RPMI7951 (cell line): ENCODE measurements at regions not wholly inside any gene's neighbourhood (a gene's known extent, or its start where the extent isn't known, plus 50 kb on each side); places are given as distances from the start of the nearest gene placed in this dataset.
"Not testable (repeated sequence)": the region's sequence is repeated elsewhere in the genome, so short reads cannot be mapped to it uniquely, and the experiment has no call there.

ENCODE experiments used
- DNase-seq: peaks from one replicate; pipeline ENCODE4 v3.0.0-alpha.2; 2012; ENCODE audit warnings: low read depth

- peak; percentile 77 for DNase-seq
Observed at GRCh38 chr13:74250738-74251190, 116.6 kb upstream of the KLF12 start.

- DNase-seq, result no peak
Observed at GRCh38 chr13:74248477-74248876, 114.3 kb upstream of the KLF12 start.

DNA sequence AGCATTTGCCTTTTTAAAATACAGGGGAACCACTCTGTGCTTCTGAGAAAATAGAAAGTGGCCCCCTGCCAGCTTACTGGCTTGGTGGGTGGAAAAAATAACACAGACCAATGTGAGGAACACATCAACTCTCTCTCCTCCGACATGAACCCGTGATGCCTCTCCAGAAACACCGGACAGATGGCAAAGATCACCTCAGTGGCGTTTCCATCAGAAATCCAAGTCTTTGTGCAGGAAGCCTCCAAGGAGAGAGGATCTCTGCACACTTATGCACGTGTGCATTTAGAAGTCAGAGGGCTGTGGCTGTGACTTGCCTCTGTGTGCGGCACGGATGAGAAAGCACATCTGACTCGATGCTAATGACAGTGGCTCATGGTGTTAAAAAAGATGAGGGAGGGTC, 112.3 kb upstream of the KLF12 start:
- peak; percentile 38 for DNase-seq

- DNase-seq, result peak; percentile 74
Observed at GRCh38 chr13:74243637-74244526, 109.7 kb upstream of the KLF12 start.

GRCh38 chr13:74241343-74241742, 107.1 kb upstream of the KLF12 start:
- not testable (repeated sequence) for DNase-seq

- DNase-seq, result no peak
Observed at GRCh38 chr13:74230984-74231501, 96.8 kb upstream of the KLF12 start.

DNA sequence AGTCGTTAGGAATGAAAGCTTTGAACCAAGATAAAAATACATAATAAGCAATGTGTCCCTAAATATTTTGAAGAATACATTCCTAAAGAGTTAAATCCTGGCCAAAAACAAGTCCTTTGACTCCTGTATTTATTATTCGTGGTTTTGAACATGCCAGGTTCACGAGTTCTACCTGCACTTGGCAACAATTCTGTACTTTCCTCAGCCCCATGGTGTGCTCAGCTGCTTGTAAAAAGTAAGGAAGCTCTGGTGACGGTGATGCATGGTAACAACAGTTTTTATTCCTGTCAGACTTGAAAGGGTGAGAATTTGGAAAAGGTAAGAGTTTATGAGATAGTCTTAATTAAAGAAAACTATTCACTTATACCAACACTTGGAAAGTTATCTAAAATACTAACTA, 95.0 kb upstream of the KLF12 start:
- no peak for DNase-seq

- DNase-seq, result no peak
Observed at GRCh38 chr13:74227476-74228158, 93.4 kb upstream of the KLF12 start.

DNA sequence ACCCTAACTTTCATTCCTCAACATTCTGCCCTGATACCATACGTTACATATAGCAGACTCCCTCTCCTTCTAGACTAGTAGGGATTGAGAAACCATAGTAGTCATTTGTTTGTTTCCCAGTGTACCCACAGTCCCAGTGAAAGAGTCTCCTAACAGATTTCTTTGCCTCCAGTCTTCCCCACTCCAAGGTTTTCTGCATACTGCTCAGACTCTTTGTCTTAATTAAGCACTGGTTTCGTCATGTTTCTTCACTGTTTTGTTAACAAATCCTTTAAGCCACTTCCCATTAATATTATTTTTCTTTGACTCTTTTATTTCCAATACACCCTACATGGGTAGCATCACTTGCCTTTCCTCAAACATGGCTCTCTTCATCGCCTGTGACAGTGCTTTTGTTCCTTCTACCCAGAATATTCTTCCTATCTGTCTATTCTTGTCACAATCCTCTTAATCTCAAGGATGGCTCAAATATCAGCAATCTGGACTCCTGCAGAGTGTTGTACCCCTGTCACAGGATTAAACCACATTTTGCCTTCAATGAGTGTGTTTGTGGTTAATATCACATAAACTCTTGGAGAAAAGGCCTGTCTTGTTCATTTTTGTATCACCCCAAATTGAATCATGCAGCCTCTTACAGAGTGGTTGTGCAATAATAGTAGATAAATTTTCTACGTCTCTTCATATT, 92.7 kb upstream of the KLF12 start:
- DNase-seq, result no peak

GRCh38 chr13:74221752-74222151, 87.5 kb upstream of the KLF12 start:
- DNase-seq, result no peak

DNA sequence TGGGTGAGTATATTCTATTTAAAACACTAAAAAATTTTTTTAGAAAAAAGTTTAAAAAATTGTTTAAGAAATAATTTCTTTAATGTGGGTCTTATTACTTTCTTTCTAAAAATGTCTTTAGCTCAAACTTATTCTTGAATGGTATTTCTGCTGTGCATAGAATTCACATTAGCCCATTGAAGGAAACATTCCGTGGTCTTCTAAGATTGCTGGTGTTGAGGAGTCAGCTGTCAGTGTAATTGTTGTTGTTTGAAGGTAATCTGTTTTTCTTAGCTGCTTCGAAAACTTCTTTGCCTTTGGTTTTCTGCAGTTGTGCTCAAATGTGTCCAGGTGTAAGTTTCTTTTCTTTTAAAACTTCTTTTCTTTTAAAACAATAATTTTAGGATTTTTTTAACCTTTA, 85.4 kb upstream of the KLF12 start:
- DNase-seq, result no peak

GRCh38 chr13:74218291-74218690, 84.1 kb upstream of the KLF12 start:
- no peak for DNase-seq

DNA sequence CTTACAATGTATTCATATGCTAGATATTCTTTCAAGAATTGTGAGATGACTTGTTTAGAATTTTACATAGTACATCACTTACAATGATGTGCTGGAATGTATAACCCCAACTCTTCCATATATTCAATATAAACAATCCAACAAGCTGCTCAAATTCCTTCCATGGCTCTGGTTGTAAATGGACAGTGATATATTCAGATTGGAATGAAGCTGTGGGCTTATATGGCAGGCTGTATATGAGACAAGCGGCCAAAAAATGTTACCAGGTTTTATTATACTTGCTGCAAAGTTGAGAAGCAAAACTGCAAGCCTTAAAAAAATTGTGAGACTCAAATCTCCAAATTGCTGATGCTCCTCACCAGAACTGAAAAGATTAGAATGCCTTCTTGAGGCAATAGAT, 83.6 kb upstream of the KLF12 start:
- DNase-seq, result peak; percentile 7

GRCh38 chr13:74215420-74215819, 81.2 kb upstream of the KLF12 start:
- DNase-seq, result no peak

GRCh38 chr13:74214321-74214720, 80.1 kb upstream of the KLF12 start:
- DNase-seq, result no peak

- DNase-seq, result peak; percentile 92
Observed at GRCh38 chr13:74210693-74211393, 76.6 kb upstream of the KLF12 start.

- no peak for DNase-seq
Observed at GRCh38 chr13:74206855-74207254, 72.7 kb upstream of the KLF12 start.

DNA sequence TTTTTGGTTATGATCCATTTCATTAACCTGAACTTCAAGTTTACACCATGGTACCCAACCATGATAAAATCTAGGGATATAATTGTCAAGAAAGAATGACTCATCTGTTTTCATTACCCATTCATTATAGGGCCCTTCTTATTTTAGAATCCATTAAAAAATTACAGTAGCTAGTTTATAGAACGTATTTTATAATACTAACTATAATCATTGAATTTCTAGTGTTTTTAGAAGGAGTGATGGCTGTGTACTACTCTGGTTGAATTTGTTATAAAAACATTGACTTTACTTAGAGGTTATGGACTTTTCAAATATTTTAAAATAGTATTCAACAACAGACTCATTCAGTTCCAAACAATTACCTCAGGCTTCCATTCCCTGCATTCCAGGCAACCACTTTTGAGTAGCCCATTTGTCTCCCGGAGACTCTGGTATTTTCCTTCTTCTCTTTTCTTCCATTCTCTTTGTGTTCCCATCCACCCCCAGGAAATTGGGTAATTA, 71.9 kb upstream of the KLF12 start:
- DNase-seq, result peak; percentile 78

DNA sequence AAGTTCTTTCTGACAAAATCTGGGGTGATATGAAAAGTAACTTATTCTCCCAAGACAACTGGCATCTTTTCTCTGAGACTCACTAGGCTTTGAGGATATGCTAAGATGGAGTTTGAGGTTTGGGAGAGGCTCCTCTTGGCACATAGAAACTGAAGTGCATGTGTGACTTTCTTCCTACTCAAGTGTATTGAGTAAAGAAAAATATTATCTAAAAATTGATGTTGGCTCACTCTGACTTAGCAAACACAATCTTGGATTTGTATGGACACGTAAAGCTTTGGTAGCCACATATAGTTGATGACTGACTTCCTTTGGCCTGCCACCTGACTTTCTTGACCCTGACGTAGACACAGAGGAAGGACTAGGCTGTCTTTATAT, 71.1 kb upstream of the KLF12 start:
- DNase-seq, result peak; percentile 6

- DNase-seq, result peak; percentile 52
Observed at GRCh38 chr13:74204602-74205312, 70.6 kb upstream of the KLF12 start.

GRCh38 chr13:74203576-74203975, 69.4 kb upstream of the KLF12 start:
- peak; percentile 79 for DNase-seq
